ENCODE measurements at regions not wholly inside any gene's neighbourhood (a gene's known extent, or its start where the extent isn't known, plus 50 kb on each side); places are given as distances from the start of the nearest gene placed in this dataset.
A peak's percentile ranks its signal among the peaks of the same experiment; 100 is the strongest.

DNA sequence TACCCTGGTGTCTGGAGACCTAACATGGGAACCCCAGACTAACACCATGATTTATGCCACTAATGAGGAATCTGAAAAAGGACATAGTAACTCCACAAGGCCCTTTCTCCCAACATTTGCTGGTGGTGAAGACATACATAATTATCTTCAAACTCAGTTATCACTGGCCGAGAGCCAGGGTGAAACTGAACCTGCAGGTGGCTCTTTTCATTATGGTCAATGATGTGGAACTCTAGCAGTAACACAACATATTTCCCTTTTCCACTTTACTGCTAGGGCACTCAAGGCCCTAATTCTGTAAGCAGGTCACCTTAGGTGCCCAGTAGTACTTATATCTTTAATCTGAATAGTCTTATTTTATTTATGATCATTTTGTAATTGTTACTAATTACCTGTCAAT, 326.4 kb upstream of the SATB1 start:
- H3K4me1 ChIP-seq (ENCODE audit: control insufficient read depth in 2 of 2, insufficient read depth in 2 of 2, low read length in 2 of 2) = peaks cover 0 to 43% of the 10 kb centered on the region in 2 donors
- H3K4me3 ChIP-seq (ENCODE audit: low read length) = no peak overlapping the region
- H3K27ac Mint-ChIP-seq = peak overlapping the region in 7 of 9 donors; percentile 6 to 72 (median 37)
- H3K4me1 Mint-ChIP-seq = peaks cover 39 to 93% (median 84%) of the 10 kb centered on the region in 7 donors
- H3K27ac ChIP-seq (ENCODE audit: low read depth, low read length) = no peak overlapping the region
- ATAC-seq (no peak), DNase-seq (no peak)
- H3K9me3 Mint-ChIP-seq = peaks cover 0 to 4% (median 0%) of the 10 kb centered on the region in 11 donors
- no peaks in the 10 kb centered on the region for H3K9me3 ChIP-seq (ENCODE audit: control insufficient read depth in 2 of 3, low read length in 3 of 3)
- intact Hi-C loops (cut with micrococcal nuclease) = no loop called here
- no peaks in the 10 kb centered on the region for H3K27me3 ChIP-seq (ENCODE audit: control insufficient read depth in 2 of 2, insufficient read depth in 2 of 2, low read length in 2 of 2)
- peak overlapping the region in 4 of 10 donors; percentile 4 to 42 (median 16) for H3K4me3 Mint-ChIP-seq
- no peaks in the 10 kb centered on the region for H3K36me3 ChIP-seq (ENCODE audit: control insufficient read depth in 2 of 3, insufficient read depth in 3 of 3, low read length in 3 of 3)
- H3K27me3 Mint-ChIP-seq = no peaks in the 10 kb centered on the region
- POLR2A ChIA-PET = interaction anchor here (1.0 kb wide), 1 partner anchor 182 kb away, joined by 3 read pairs; no protein-coding TSS in a partner anchor
- peaks cover 0 to 23% (median 0%) of the 10 kb centered on the region in 5 donors for H3K36me3 Mint-ChIP-seq
- CTCF ChIA-PET = interaction anchor here (0.7 to 1.3 kb wide), 2 partner anchors 192 to 313 kb away, joined by 3 to 4 read pairs; no protein-coding TSS in a partner anchor

DNA sequence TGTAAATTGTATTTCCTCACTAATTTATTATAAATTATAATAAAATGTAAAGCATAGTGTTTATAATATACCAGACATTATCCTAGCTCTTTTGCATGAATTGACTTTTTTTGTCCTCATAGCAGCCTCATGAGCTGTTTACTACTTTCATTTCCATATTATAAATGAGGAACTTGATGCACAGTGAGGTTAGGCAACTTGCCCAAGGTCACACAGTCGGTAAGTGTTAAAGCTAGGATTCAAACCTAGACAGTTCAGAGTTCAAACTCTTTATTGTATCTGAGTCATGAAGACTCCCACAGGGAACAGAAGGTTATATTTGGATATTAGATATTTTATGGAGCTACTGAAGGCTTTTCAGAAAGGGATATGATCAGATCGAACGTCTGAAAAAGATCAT, 322.2 kb upstream of the SATB1 start:
- no peak for DNase-seq
- CTCF ChIA-PET = interaction anchor here (0.6 to 1.6 kb wide), 4 partner anchors 11 to 305 kb away, joined by 3 to 5 read pairs (median 3); no protein-coding TSS in a partner anchor
- peak; percentile 63 for ATAC-seq

DNA sequence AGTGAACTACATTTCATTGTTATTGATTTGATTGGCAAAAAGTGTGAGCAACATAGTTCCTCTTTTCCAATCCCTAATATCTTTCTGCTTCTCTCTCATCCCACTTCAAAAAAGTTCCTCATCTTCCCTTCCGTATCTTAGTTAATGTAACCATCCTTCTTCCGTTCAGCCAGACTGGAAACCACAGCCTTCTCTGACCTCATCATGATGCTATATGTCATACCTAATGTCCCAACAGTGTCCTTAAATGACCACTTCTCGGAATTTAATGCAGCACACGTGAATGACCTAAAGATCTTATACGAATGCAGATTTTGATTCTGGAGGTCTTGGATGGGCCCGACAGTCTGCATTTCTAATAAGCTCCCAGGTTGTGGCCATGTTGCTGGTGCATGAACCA, 320.3 kb upstream of the SATB1 start:
- Mint-ChIP-seq H3K36me3 (peaks cover 0 to 12% (median 0%) of the 10 kb centered on the region in 5 donors), H3K27me3 (no peaks in the 10 kb centered on the region), H3K4me3 (peak overlapping the region; percentile 27 to 83 (median 74)), H3K4me1 (peaks cover 54 to 95% (median 88%) of the 10 kb centered on the region in 7 donors), H3K9me3 (no peaks in the 10 kb centered on the region), H3K27ac (peak overlapping the region; percentile 84 to 99 (median 92))
- Histone ChIP-seq H3K4me1 (ENCODE audit: control insufficient read depth in 2 of 2, insufficient read depth in 2 of 2, low read length in 2 of 2) (peaks cover 44 to 56% of the 10 kb centered on the region in 2 donors), H3K27me3 (ENCODE audit: control insufficient read depth in 2 of 2, insufficient read depth in 2 of 2, low read length in 2 of 2) (no peaks in the 10 kb centered on the region), H3K36me3 (ENCODE audit: control insufficient read depth in 2 of 3, insufficient read depth in 3 of 3, low read length in 3 of 3) (no peaks in the 10 kb centered on the region), H3K4me3 (ENCODE audit: low read length) (no peak overlapping the region), H3K9me3 (ENCODE audit: control insufficient read depth in 2 of 3, low read length in 3 of 3) (no peaks in the 10 kb centered on the region), H3K27ac (ENCODE audit: low read depth, low read length) (peak overlapping the region; percentile 48)
- DNase-seq (no peak), ATAC-seq (peak; percentile 59)
- ChIA-PET CTCF (interaction anchor here (2.0 kb wide), 1 partner anchor 13 kb away, joined by 6 read pairs; no protein-coding TSS in a partner anchor), POLR2A (interaction anchor here (0.6 to 12.7 kb wide), 4 partner anchors 9 to 33 kb away, joined by 3 to 95 read pairs (median 6); no protein-coding TSS in a partner anchor)
- intact Hi-C loops (cut with micrococcal nuclease) = loop anchor here in 1 of 2 donors (1.0 to 10.0 kb wide), 2 partner anchors 8 to 1901 kb away; no protein-coding TSS in a partner anchor

More for the DNA sequence above, 322.2 kb upstream of the SATB1 start:
- H3K27me3 Mint-ChIP-seq = no peaks in the 10 kb centered on the region
- POLR2A ChIA-PET = interaction anchor here (0.7 to 1.9 kb wide), 9 partner anchors 14 to 302 kb away, joined by 3 to 9 read pairs (median 4); no protein-coding TSS in a partner anchor
- peaks cover 0 to 14% (median 0%) of the 10 kb centered on the region in 5 donors for H3K36me3 Mint-ChIP-seq
- no peaks in the 10 kb centered on the region for H3K9me3 Mint-ChIP-seq
- intact Hi-C loops (cut with micrococcal nuclease) = loop anchor here in 1 of 2 donors (1.0 to 10.0 kb wide), 2 partner anchors 10 to 1903 kb away; no protein-coding TSS in a partner anchor
- Histone ChIP-seq H3K4me1 (ENCODE audit: control insufficient read depth in 2 of 2, insufficient read depth in 2 of 2, low read length in 2 of 2) (peaks cover 32 to 60% of the 10 kb centered on the region in 2 donors), H3K27ac (ENCODE audit: low read depth, low read length) (no peak overlapping the region), H3K4me3 (ENCODE audit: low read length) (no peak overlapping the region), H3K9me3 (ENCODE audit: control insufficient read depth in 2 of 3, low read length in 3 of 3) (no peaks in the 10 kb centered on the region), H3K27me3 (ENCODE audit: control insufficient read depth in 2 of 2, insufficient read depth in 2 of 2, low read length in 2 of 2) (no peaks in the 10 kb centered on the region), H3K36me3 (ENCODE audit: control insufficient read depth in 2 of 3, insufficient read depth in 3 of 3, low read length in 3 of 3) (no peaks in the 10 kb centered on the region)
- peak overlapping the region in 1 of 9 donors; percentile 89 for H3K27ac Mint-ChIP-seq
- H3K4me3 Mint-ChIP-seq = no peak overlapping the region
- peaks cover 53 to 95% (median 88%) of the 10 kb centered on the region in 7 donors for H3K4me1 Mint-ChIP-seq

DNA sequence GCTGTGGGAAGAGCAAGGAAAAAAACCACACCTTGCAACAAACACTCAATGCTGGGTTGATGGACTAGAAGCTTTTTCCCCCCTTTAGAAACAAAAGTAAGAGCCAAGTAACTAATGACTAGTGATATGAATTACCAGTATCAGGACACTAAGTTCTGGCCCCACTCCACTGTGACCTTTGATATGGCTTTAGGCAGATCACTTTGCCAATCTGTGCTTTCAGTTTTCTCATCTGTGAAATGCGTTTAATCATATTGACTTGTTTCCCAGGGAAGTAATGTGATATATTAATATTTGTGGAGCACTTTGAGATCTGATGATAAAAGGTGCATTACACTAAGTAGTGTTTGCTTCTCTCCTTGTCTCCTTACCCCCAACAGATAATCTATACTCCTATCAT, 319.3 kb upstream of the SATB1 start:
- Mint-ChIP-seq H3K27ac (peak overlapping the region; percentile 84 to 99 (median 92)), H3K4me1 (peaks cover 54 to 95% (median 88%) of the 10 kb centered on the region in 7 donors), H3K9me3 (no peaks in the 10 kb centered on the region), H3K36me3 (peaks cover 0 to 11% (median 0%) of the 10 kb centered on the region in 5 donors), H3K27me3 (no peaks in the 10 kb centered on the region), H3K4me3 (peak overlapping the region; percentile 22 to 83 (median 74))
- Histone ChIP-seq H3K36me3 (ENCODE audit: control insufficient read depth in 2 of 3, insufficient read depth in 3 of 3, low read length in 3 of 3) (no peaks in the 10 kb centered on the region), H3K4me1 (ENCODE audit: control insufficient read depth in 2 of 2, insufficient read depth in 2 of 2, low read length in 2 of 2) (peaks cover 54 to 58% of the 10 kb centered on the region in 2 donors), H3K27me3 (ENCODE audit: control insufficient read depth in 2 of 2, insufficient read depth in 2 of 2, low read length in 2 of 2) (no peaks in the 10 kb centered on the region), H3K27ac (ENCODE audit: low read depth, low read length) (peak overlapping the region; percentile 48), H3K4me3 (ENCODE audit: low read length) (no peak overlapping the region), H3K9me3 (ENCODE audit: control insufficient read depth in 2 of 3, low read length in 3 of 3) (no peaks in the 10 kb centered on the region)
- DNase-seq = no peak
- no peak for ATAC-seq
- ChIA-PET CTCF (interaction anchor here (1.1 to 2.0 kb wide), 3 partner anchors 14 to 185 kb away, joined by 4 to 6 read pairs (median 4); no protein-coding TSS in a partner anchor), POLR2A (interaction anchor here (0.7 to 12.7 kb wide), 3 partner anchors 10 to 18 kb away, joined by 3 to 95 read pairs (median 9); no protein-coding TSS in a partner anchor)
- intact Hi-C loops (cut with micrococcal nuclease) = loop anchor here (1.0 to 10.0 kb wide), 5 partner anchors 8 to 1900 kb away; partner anchors contain the start of gene RAB5A (in 1 of the 2)

DNA sequence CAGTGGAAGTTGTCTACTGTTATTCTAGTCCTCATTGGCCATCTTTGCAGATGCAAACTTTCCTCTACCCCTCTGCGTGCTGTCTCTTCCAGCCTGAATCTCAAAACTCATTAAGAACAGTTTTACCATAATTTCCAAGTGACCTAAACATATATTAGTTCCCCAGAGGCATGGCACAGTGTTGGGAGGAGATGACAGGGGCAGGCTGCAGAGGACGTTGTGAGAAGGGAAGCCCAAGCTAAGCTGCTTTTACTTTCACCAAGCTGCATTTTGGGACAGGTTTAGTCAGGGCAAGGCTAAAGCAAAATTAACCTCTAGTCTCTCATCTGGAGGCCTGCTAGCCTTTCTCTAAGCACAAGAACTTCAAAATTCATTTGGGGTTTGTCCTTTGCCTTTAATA, 318.6 kb upstream of the SATB1 start:
- peak overlapping the region; percentile 64 to 83 (median 74) for H3K4me3 Mint-ChIP-seq
- intact Hi-C loops (cut with micrococcal nuclease) = loop anchor here (1.0 to 10.0 kb wide), 5 partner anchors 9 to 1899 kb away; partner anchors contain the start of gene RAB5A (in 1 of the 2)

More for the DNA sequence above, 318.6 kb upstream of the SATB1 start:
- Histone ChIP-seq H3K27ac (ENCODE audit: low read depth, low read length) (peak overlapping the region; percentile 48), H3K4me1 (ENCODE audit: control insufficient read depth in 2 of 2, insufficient read depth in 2 of 2, low read length in 2 of 2) (peaks cover 61 to 64% of the 10 kb centered on the region in 2 donors), H3K36me3 (ENCODE audit: control insufficient read depth in 2 of 3, insufficient read depth in 3 of 3, low read length in 3 of 3) (no peaks in the 10 kb centered on the region), H3K4me3 (ENCODE audit: low read length) (no peak overlapping the region), H3K27me3 (ENCODE audit: control insufficient read depth in 2 of 2, insufficient read depth in 2 of 2, low read length in 2 of 2) (no peaks in the 10 kb centered on the region), H3K9me3 (ENCODE audit: control insufficient read depth in 2 of 3, low read length in 3 of 3) (no peaks in the 10 kb centered on the region)
- no peaks in the 10 kb centered on the region for H3K27me3 Mint-ChIP-seq
- peaks cover 60 to 95% (median 88%) of the 10 kb centered on the region in 7 donors for H3K4me1 Mint-ChIP-seq
- CTCF ChIA-PET = interaction anchor here (0.7 to 1.6 kb wide), 3 partner anchors 30 to 321 kb away, joined by 3 to 4 read pairs (median 4); no protein-coding TSS in a partner anchor
- POLR2A ChIA-PET = interaction anchor here (0.7 to 12.7 kb wide), 2 partner anchors 18 to 61 kb away, joined by 5 to 95 read pairs; no protein-coding TSS in a partner anchor
- peak overlapping the region; percentile 84 to 99 (median 92) for H3K27ac Mint-ChIP-seq
- ATAC-seq (no peak), DNase-seq (peak in 1 of 9 donors; percentile 28)
- no peaks in the 10 kb centered on the region for H3K9me3 Mint-ChIP-seq
- H3K36me3 Mint-ChIP-seq = peaks cover 0 to 16% (median 0%) of the 10 kb centered on the region in 5 donors
